ENCODE measurements at regions not wholly inside any gene's neighbourhood (a gene's known extent, or its start where the extent isn't known, plus 50 kb on each side); places are given as distances from the start of the nearest gene placed in this dataset.

DNA sequence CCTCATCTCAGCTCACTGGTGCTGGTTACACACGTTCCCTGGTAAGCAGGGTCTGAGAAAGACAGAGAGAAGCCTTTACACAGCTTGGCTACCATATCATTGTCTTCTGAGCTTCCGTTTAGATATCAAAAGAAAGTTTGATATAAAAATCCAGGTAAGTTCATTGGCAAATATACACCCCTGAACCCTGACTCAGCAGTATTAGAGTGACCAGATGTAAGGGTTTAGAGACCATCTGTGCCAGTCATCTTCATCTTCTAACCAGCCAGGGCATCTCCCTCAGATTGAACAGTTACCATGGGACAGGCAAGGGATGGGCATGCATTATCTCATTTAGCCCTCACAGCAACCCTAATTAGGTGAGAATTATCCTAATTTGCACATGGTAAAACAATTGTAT lies 232.1 kb downstream of the MED10 start:
- Histone ChIP-seq H3K36me3 (ENCODE audit: control insufficient read depth in 3 of 3, insufficient read depth in 2 of 3, low read depth in 1 of 3, low read length in 3 of 3) (no peaks in the 10 kb centered on the region), H3K4me3 (ENCODE audit: low read depth in 1 of 3, low read length in 3 of 3) (no peak overlapping the region), H3K9me3 (ENCODE audit: control insufficient read depth in 2 of 2, insufficient read depth in 1 of 2, low read depth in 1 of 2, low read length in 1 of 2) (no peaks in the 10 kb centered on the region), H3K27ac (ENCODE audit: low read depth in 1 of 3, low read length in 2 of 3) (no peak overlapping the region), H3K4me1 (ENCODE audit: control insufficient read depth in 3 of 3, insufficient read depth in 2 of 3, low read depth in 1 of 3, low read length in 2 of 3) (no peaks in the 10 kb centered on the region), H3K27me3 (ENCODE audit: control insufficient read depth in 3 of 3, insufficient read depth in 3 of 3, low read length in 3 of 3) (no peaks in the 10 kb centered on the region)
- DNase-seq: no peak
- WGBS, 3 donors: 53 to 86% (median 64%) methylated on average over 2 of the region's 2 CpGs
- no peak for FAIRE-seq

DNA sequence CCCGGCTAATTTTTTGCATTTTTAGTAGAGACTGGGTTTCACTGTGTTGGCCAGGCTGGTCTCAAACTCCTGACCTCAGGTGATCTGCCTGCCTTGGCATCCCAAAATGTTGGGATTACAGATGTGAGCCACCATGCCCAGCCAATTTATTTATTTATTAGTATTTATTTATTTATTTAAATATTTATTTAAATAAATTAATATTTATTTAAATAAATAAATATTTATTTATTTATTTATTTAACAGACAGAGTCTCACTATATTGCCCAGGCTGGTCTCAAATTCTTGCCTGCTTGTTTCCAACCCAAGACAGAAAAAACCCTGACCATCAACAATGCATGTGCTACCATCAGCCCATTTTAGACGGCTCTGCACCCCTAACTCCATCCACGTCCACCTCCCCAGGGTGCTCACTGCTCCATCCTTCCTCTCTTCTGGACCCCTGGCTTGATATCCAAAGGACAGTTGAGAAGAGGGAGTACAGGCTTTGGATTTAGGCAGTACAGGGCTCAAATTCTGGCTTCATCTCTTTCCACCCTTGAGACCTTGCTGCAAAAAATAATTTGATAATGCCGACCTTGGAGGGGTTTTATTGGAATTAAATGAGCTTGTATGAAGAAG lies 232.6 kb downstream of the MED10 start:
- 82 to 86% (median 85%) methylated on average over 4 of the region's 4 CpGs for WGBS, 3 donors
- Histone ChIP-seq H3K4me3 (ENCODE audit: low read depth in 1 of 3, low read length in 3 of 3) (no peak overlapping the region), H3K27me3 (ENCODE audit: control insufficient read depth in 3 of 3, insufficient read depth in 3 of 3, low read length in 3 of 3) (no peaks in the 10 kb centered on the region), H3K9me3 (ENCODE audit: control insufficient read depth in 2 of 2, insufficient read depth in 1 of 2, low read depth in 1 of 2, low read length in 1 of 2) (no peaks in the 10 kb centered on the region), H3K27ac (ENCODE audit: low read depth in 1 of 3, low read length in 2 of 3) (no peak overlapping the region), H3K36me3 (ENCODE audit: control insufficient read depth in 3 of 3, insufficient read depth in 2 of 3, low read depth in 1 of 3, low read length in 3 of 3) (no peaks in the 10 kb centered on the region), H3K4me1 (ENCODE audit: control insufficient read depth in 3 of 3, insufficient read depth in 2 of 3, low read depth in 1 of 3, low read length in 2 of 3) (no peaks in the 10 kb centered on the region)
- DNase-seq (no peak), FAIRE-seq (no peak)

DNA sequence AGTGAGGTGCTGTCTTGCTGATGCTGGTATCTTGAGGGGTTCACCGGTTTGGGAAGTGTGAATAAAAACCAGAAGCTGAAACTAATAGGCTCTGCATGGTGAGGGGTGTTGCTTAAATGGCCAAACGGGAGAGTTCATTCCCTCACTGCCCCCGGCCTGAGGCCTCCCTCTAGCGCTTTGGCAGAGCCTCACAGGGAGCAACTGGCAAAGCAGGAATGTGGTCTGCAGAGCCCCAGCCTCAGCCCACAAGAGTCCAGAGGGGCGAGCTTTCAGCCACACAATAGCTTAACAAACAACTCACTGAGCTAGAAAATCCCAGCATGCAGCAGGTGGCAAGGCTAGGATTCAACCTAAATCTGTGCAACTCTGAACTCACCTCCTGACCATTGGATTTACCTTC lies 234.8 kb downstream of the MED10 start:
- DNase-seq (no peak), FAIRE-seq (no peak)
- no peak overlapping the region for H3K27ac ChIP-seq (ENCODE audit: low read depth in 1 of 3, low read length in 2 of 3)
- H3K27me3 ChIP-seq (ENCODE audit: control insufficient read depth in 3 of 3, insufficient read depth in 3 of 3, low read length in 3 of 3): no peaks in the 10 kb centered on the region
- no peak overlapping the region for H3K4me3 ChIP-seq (ENCODE audit: low read depth in 1 of 3, low read length in 3 of 3)
- H3K36me3 ChIP-seq (ENCODE audit: control insufficient read depth in 3 of 3, insufficient read depth in 2 of 3, low read depth in 1 of 3, low read length in 3 of 3): no peaks in the 10 kb centered on the region
- H3K4me1 ChIP-seq (ENCODE audit: control insufficient read depth in 3 of 3, insufficient read depth in 2 of 3, low read depth in 1 of 3, low read length in 2 of 3): peaks cover 0 to 5% (median 0%) of the 10 kb centered on the region in 3 donors
- 55 to 60% (median 58%) methylated on average over 5 of the region's 5 CpGs for WGBS, 3 donors
- no peaks in the 10 kb centered on the region for H3K9me3 ChIP-seq (ENCODE audit: control insufficient read depth in 2 of 2, insufficient read depth in 1 of 2, low read depth in 1 of 2, low read length in 1 of 2)

DNA sequence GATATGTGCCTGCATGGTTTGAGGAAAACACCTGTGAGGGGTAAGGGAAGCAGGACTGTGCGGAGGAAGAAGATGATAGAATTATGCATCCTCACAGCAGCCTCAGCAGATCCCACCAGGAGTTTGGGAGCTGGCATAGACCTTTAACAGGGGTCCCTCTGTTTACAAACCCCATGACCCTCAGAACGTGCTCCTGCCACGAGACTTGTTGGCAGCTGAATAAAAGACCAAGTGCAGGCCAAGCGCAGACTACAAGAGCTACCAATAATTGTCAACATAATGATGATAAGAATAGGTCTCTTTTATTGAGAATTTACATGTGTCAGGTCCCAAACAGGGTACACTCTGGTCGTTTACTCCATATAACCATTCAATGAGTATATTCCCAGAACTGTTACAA lies 236.0 kb downstream of the MED10 start:
- H3K27ac ChIP-seq (ENCODE audit: low read depth in 1 of 3, low read length in 2 of 3): no peak overlapping the region
- H3K27me3 ChIP-seq (ENCODE audit: control insufficient read depth in 3 of 3, insufficient read depth in 3 of 3, low read length in 3 of 3): no peaks in the 10 kb centered on the region
- FAIRE-seq: no peak
- H3K4me1 ChIP-seq (ENCODE audit: control insufficient read depth in 3 of 3, insufficient read depth in 2 of 3, low read depth in 1 of 3, low read length in 2 of 3): peaks cover 0 to 5% (median 0%) of the 10 kb centered on the region in 3 donors
- no peaks in the 10 kb centered on the region for H3K9me3 ChIP-seq (ENCODE audit: control insufficient read depth in 2 of 2, insufficient read depth in 1 of 2, low read depth in 1 of 2, low read length in 1 of 2)
- no peak overlapping the region for H3K4me3 ChIP-seq (ENCODE audit: low read depth in 1 of 3, low read length in 3 of 3)
- 63 to 65% (median 63%) methylated on average over 5 of the region's 5 CpGs for WGBS, 3 donors
- no peak for DNase-seq
- no peaks in the 10 kb centered on the region for H3K36me3 ChIP-seq (ENCODE audit: control insufficient read depth in 3 of 3, insufficient read depth in 2 of 3, low read depth in 1 of 3, low read length in 3 of 3)

DNA sequence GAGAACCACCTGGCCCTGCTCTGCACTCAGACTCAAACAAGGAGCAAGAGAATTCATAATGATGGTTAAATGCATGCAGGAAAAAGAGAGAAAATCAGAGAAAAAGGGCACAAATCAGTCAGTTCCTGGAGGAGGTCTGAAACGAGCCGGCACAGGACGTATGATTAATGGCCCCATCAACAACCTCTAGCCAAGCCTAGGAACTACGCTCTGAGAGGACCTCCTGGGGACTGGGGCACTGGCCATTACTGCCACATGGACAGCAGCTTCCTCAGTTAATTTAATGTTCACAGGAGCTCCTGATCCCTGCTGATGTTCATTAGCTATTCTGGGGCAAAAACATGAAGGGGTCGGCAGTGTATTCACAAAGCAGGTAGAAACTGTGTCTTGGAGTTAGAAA lies 238.1 kb downstream of the MED10 start:
- DNase-seq (no peak), FAIRE-seq (no peak)
- Histone ChIP-seq H3K4me1 (ENCODE audit: control insufficient read depth in 3 of 3, insufficient read depth in 2 of 3, low read depth in 1 of 3, low read length in 2 of 3) (peaks cover 0 to 5% (median 0%) of the 10 kb centered on the region in 3 donors), H3K4me3 (ENCODE audit: low read depth in 1 of 3, low read length in 3 of 3) (no peak overlapping the region), H3K27me3 (ENCODE audit: control insufficient read depth in 3 of 3, insufficient read depth in 3 of 3, low read length in 3 of 3) (no peaks in the 10 kb centered on the region), H3K36me3 (ENCODE audit: control insufficient read depth in 3 of 3, insufficient read depth in 2 of 3, low read depth in 1 of 3, low read length in 3 of 3) (no peaks in the 10 kb centered on the region), H3K9me3 (ENCODE audit: control insufficient read depth in 2 of 2, insufficient read depth in 1 of 2, low read depth in 1 of 2, low read length in 1 of 2) (no peaks in the 10 kb centered on the region), H3K27ac (ENCODE audit: low read depth in 1 of 3, low read length in 2 of 3) (no peak overlapping the region)
- WGBS, 3 donors: 46 to 56% (median 55%) methylated on average over 5 of the region's 5 CpGs

DNA sequence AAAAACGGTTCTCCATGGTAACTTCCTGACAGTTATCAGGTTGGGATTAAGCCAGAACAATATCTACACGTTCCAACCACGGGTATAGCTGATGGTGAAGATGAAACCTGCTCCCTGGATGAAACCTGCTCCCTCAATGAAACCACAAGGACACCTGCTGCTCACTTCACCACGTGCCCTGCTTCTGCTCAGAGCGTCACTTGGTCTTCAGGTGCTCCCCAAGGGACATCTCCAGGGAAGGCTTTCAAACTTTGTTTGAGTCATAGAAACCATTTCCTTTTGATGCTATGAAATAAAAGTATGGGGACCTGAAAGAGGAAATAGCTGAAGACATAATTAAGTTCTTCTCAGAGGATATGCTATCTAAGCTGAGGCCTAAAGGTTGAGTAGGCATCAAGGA lies 242.4 kb downstream of the MED10 start:
- H3K4me1 ChIP-seq (ENCODE audit: control insufficient read depth in 3 of 3, insufficient read depth in 2 of 3, low read depth in 1 of 3, low read length in 2 of 3): peaks cover 0 to 5% (median 0%) of the 10 kb centered on the region in 3 donors
- 29 to 63% (median 37%) methylated on average over 5 of the region's 5 CpGs for WGBS, 3 donors
- no peaks in the 10 kb centered on the region for H3K27me3 ChIP-seq (ENCODE audit: control insufficient read depth in 3 of 3, insufficient read depth in 3 of 3, low read length in 3 of 3)
- DNase-seq (no peak), FAIRE-seq (no peak)
- no peak overlapping the region for H3K27ac ChIP-seq (ENCODE audit: low read depth in 1 of 3, low read length in 2 of 3)
- H3K9me3 ChIP-seq (ENCODE audit: control insufficient read depth in 2 of 2, insufficient read depth in 1 of 2, low read depth in 1 of 2, low read length in 1 of 2): no peaks in the 10 kb centered on the region
- no peak overlapping the region for H3K4me3 ChIP-seq (ENCODE audit: low read depth in 1 of 3, low read length in 3 of 3)
- H3K36me3 ChIP-seq (ENCODE audit: control insufficient read depth in 3 of 3, insufficient read depth in 2 of 3, low read depth in 1 of 3, low read length in 3 of 3): no peaks in the 10 kb centered on the region

DNA sequence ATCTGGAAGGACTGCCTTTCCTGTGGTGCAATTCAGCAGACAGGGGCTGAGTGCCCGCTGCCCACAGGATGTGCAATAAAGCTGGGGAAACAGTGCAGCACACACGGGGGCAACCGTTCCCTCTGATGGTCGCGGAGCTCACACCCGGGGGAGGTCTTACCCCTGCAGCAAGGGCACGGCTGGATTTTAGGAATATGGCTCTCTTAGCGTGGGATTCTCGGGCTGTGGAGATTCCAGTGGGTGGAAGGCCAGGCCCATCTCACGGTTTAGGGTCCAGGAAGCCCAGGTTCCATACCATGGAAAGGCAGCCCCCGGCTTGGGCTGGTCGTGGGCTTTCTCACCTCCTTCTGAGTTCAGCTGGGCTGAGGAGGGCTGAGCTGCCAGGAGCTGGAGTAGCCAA lies 244.1 kb downstream of the MED10 start:
- no peaks in the 10 kb centered on the region for H3K4me1 ChIP-seq (ENCODE audit: control insufficient read depth in 3 of 3, insufficient read depth in 2 of 3, low read depth in 1 of 3, low read length in 2 of 3)
- no peaks in the 10 kb centered on the region for H3K36me3 ChIP-seq (ENCODE audit: control insufficient read depth in 3 of 3, insufficient read depth in 2 of 3, low read depth in 1 of 3, low read length in 3 of 3)
- DNase-seq: no peak
- H3K4me3 ChIP-seq (ENCODE audit: low read depth in 1 of 3, low read length in 3 of 3): no peak overlapping the region
- no peaks in the 10 kb centered on the region for H3K9me3 ChIP-seq (ENCODE audit: control insufficient read depth in 2 of 2, insufficient read depth in 1 of 2, low read depth in 1 of 2, low read length in 1 of 2)
- WGBS, 3 donors: 77 to 87% (median 85%) methylated on average over 12 of the region's 12 CpGs
- no peak for FAIRE-seq
- H3K27ac ChIP-seq (ENCODE audit: low read depth in 1 of 3, low read length in 2 of 3): no peak overlapping the region
- no peaks in the 10 kb centered on the region for H3K27me3 ChIP-seq (ENCODE audit: control insufficient read depth in 3 of 3, insufficient read depth in 3 of 3, low read length in 3 of 3)

DNA sequence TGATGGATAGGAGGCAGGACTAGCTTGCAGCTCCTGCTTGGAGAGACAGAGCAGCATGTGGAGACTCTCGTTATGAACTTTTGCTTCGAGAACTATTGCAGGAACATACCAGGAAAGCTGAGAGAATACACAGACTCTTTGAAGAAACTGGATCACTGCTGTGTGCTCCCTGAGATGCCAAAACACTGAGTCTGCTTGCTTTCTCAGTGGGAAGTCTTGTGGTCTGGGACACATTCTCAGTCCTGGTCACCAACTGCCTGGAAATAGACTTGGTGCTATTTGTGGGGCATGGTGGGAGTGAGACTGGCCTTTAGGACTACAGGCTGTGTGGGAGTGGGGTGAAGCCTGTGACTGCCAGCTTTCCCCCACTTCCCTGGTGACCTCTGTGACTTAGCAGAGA lies 252.6 kb downstream of the MED10 start:
- WGBS, 3 donors: 64 to 87% (median 87%) methylated on average over 2 of the region's 2 CpGs
- Histone ChIP-seq H3K27ac (ENCODE audit: low read depth in 1 of 3, low read length in 2 of 3) (no peak overlapping the region), H3K4me3 (ENCODE audit: low read depth in 1 of 3, low read length in 3 of 3) (no peak overlapping the region), H3K27me3 (ENCODE audit: control insufficient read depth in 3 of 3, insufficient read depth in 3 of 3, low read length in 3 of 3) (no peaks in the 10 kb centered on the region), H3K36me3 (ENCODE audit: control insufficient read depth in 3 of 3, insufficient read depth in 2 of 3, low read depth in 1 of 3, low read length in 3 of 3) (no peaks in the 10 kb centered on the region), H3K4me1 (ENCODE audit: control insufficient read depth in 3 of 3, insufficient read depth in 2 of 3, low read depth in 1 of 3, low read length in 2 of 3) (no peaks in the 10 kb centered on the region), H3K9me3 (ENCODE audit: control insufficient read depth in 2 of 2, insufficient read depth in 1 of 2, low read depth in 1 of 2, low read length in 1 of 2) (peaks cover 0 to 17% of the 10 kb centered on the region in 2 donors)
- no peak for FAIRE-seq
- DNase-seq: no peak

DNA sequence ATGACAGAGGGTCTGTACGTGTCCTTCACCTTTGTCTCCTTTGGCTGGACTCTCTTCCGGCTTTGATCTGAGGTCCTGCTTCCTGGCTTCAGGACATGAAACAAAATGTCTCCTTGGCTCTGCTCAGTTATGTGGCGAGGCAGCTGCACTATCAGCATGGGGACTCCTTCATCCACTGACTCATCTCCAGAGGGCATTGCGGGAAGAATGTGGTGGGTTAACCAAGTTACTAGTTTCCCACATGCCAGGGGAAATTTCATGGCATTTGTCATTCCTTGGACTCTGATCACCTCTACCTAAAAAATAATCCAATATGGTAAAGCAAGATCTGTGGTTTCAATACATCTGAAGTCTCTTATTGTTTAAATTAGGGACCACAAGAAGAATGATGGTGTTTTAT lies 259.7 kb downstream of the MED10 start:
- DNase-seq (no peak), FAIRE-seq (no peak)
- H3K27me3 ChIP-seq (ENCODE audit: control insufficient read depth in 3 of 3, insufficient read depth in 3 of 3, low read length in 3 of 3): no peaks in the 10 kb centered on the region
- H3K4me3 ChIP-seq (ENCODE audit: low read depth in 1 of 3, low read length in 3 of 3): no peak overlapping the region
- WGBS, 3 donors: 80 to 90% (median 83%) methylated on average over 4 of the region's 4 CpGs
- H3K4me1 ChIP-seq (ENCODE audit: control insufficient read depth in 3 of 3, insufficient read depth in 2 of 3, low read depth in 1 of 3, low read length in 2 of 3): no peaks in the 10 kb centered on the region
- H3K36me3 ChIP-seq (ENCODE audit: control insufficient read depth in 3 of 3, insufficient read depth in 2 of 3, low read depth in 1 of 3, low read length in 3 of 3): no peaks in the 10 kb centered on the region
- no peak overlapping the region for H3K27ac ChIP-seq (ENCODE audit: low read depth in 1 of 3, low read length in 2 of 3)
- H3K9me3 ChIP-seq (ENCODE audit: control insufficient read depth in 2 of 2, insufficient read depth in 1 of 2, low read depth in 1 of 2, low read length in 1 of 2): peaks cover 0 to 5% of the 10 kb centered on the region in 2 donors

Data from small intestine (tissue), 7 donors.